GM18909 (cell line): ENCODE measurements at regions not wholly inside any gene's neighbourhood (a gene's known extent, or its start where the extent isn't known, plus 50 kb on each side); places are given as distances from the start of the nearest gene placed in this dataset.

Experiments
- ATAC-seq: cut with Tn5 transposase; IDR thresholded peaks from one replicate; pipeline ENCODE4 v1.9.1; 2021; ENCODE audit warnings: mild to moderate bottlenecking; ENCODE audit not compliant: unreplicated experiment, poor library complexity

GRCh38 chr9:96048104-96048955 lies 172.8 kb downstream of the ERCC6L2 start:
- no peak for ATAC-seq

- ATAC-seq, result no peak
Observed at GRCh38 chr9:96047741-96048103, 172.2 kb downstream of the ERCC6L2 start.

GRCh38 chr9:96047116-96047639 lies 171.7 kb downstream of the ERCC6L2 start:
- no peak for ATAC-seq

GRCh38 chr9:96045811-96046210 lies 170.3 kb downstream of the ERCC6L2 start:
- no peak for ATAC-seq

- no peak for ATAC-seq
Observed at GRCh38 chr9:96044401-96044800, 168.9 kb downstream of the ERCC6L2 start.

- no peak for ATAC-seq
Observed at GRCh38 chr9:96040591-96041461, 165.3 kb downstream of the ERCC6L2 start.

GRCh38 chr9:96038914-96039313 lies 163.4 kb downstream of the ERCC6L2 start:
- no peak for ATAC-seq

- no peak for ATAC-seq
Observed at GRCh38 chr9:96038271-96038670, 162.8 kb downstream of the ERCC6L2 start.

- no peak for ATAC-seq
Observed at GRCh38 chr9:96034553-96035122, 159.1 kb downstream of the ERCC6L2 start.

GRCh38 chr9:96033896-96034295 lies 158.4 kb downstream of the ERCC6L2 start:
- no peak for ATAC-seq

- no peak for ATAC-seq
Observed at GRCh38 chr9:96031916-96032534, 156.5 kb downstream of the ERCC6L2 start.

GRCh38 chr9:96031366-96031824 lies 155.9 kb downstream of the ERCC6L2 start:
- no peak for ATAC-seq

- no peak for ATAC-seq
Observed at GRCh38 chr9:96029722-96030530, 154.4 kb downstream of the ERCC6L2 start.

- ATAC-seq, result no peak
Observed at GRCh38 chr9:96027251-96028131, 152.0 kb downstream of the ERCC6L2 start.

GRCh38 chr9:96026655-96027213 lies 151.2 kb downstream of the ERCC6L2 start:
- ATAC-seq, result no peak

- ATAC-seq, result no peak
Observed at GRCh38 chr9:96025995-96026602, 150.6 kb downstream of the ERCC6L2 start.

- no peak for ATAC-seq
Observed at GRCh38 chr9:96023486-96023885, 148.0 kb downstream of the ERCC6L2 start.
